ENCODE measurements at regions not wholly inside any gene's neighbourhood (a gene's known extent, or its start where the extent isn't known, plus 50 kb on each side); places are given as distances from the start of the nearest gene placed in this dataset.

- TF ChIP-seq CTCF (IDR thresholded peaks at IDR 0.05) (no peak), POLR2A (IDR thresholded peaks at IDR 0.05) (no peak), POLR2AphosphoS5 (IDR thresholded peaks at IDR 0.05) (no peak), EP300 (IDR thresholded peaks at IDR 0.05; ENCODE audit: low read depth) (no peak)
Observed at GRCh38 chr3:194805546-194805945, 119.9 kb downstream of the FAM43A start.

Data from transverse colon (tissue), 4 donors.